DMS153 treated with DMSO at 0.1 percent for 48 hours (cell line): ENCODE measurements at regions not wholly inside any gene's neighbourhood (a gene's known extent, or its start where the extent isn't known, plus 50 kb on each side); places are given as distances from the start of the nearest gene placed in this dataset.
"Not testable (repeated sequence)": the region's sequence is repeated elsewhere in the genome, so short reads cannot be mapped to it uniquely, and the experiment has no call there.

ENCODE experiments used
- DNase-seq: peaks from one replicate; lab custom pipeline; 2025; ENCODE audit not compliant: unreplicated experiment; lab: John Stamatoyannopoulos, UW

GRCh38 chr2:183892315-183892941 is 705.9 kb upstream of the ZNF804A start:
- DNase-seq: no peak

- no peak for DNase-seq
Observed at GRCh38 chr2:183898641-183899040, 699.7 kb upstream of the ZNF804A start.

GRCh38 chr2:183901931-183902330 is 696.4 kb upstream of the ZNF804A start:
- DNase-seq: no peak

GRCh38 chr2:183903026-183903425 is 695.3 kb upstream of the ZNF804A start:
- DNase-seq: no peak

GRCh38 chr2:183916041-183916440 is 682.3 kb upstream of the ZNF804A start:
- DNase-seq: not testable (repeated sequence)

GRCh38 chr2:183919167-183919566 is 679.2 kb upstream of the ZNF804A start:
- DNase-seq: no peak

- no peak for DNase-seq
Observed at GRCh38 chr2:183919926-183920325, 678.4 kb upstream of the ZNF804A start.

GRCh38 chr2:183925281-183925680 is 673.0 kb upstream of the ZNF804A start:
- no peak for DNase-seq

- no peak for DNase-seq
Observed at GRCh38 chr2:183926433-183926832, 671.9 kb upstream of the ZNF804A start.

GRCh38 chr2:183927406-183928325 is 670.7 kb upstream of the ZNF804A start:
- DNase-seq: no peak

- no peak for DNase-seq
Observed at GRCh38 chr2:183935005-183935404, 663.3 kb upstream of the ZNF804A start.

- DNase-seq: no peak
Observed at GRCh38 chr2:183937220-183937619, 661.1 kb upstream of the ZNF804A start.

GRCh38 chr2:183946193-183946592 is 652.1 kb upstream of the ZNF804A start:
- DNase-seq: no peak

- no peak for DNase-seq
Observed at GRCh38 chr2:183948861-183949260, 649.5 kb upstream of the ZNF804A start.

GRCh38 chr2:183950673-183951072 is 647.7 kb upstream of the ZNF804A start:
- DNase-seq: no peak

GRCh38 chr2:183951630-183952029 is 646.7 kb upstream of the ZNF804A start:
- DNase-seq: no peak

GRCh38 chr2:183952741-183953140 is 645.6 kb upstream of the ZNF804A start:
- no peak for DNase-seq

- no peak for DNase-seq
Observed at GRCh38 chr2:183963609-183964008, 634.7 kb upstream of the ZNF804A start.

- DNase-seq: no peak
Observed at GRCh38 chr2:183964565-183964964, 633.8 kb upstream of the ZNF804A start.

- DNase-seq: no peak
Observed at GRCh38 chr2:183967756-183968155, 630.6 kb upstream of the ZNF804A start.

- not testable (repeated sequence) for DNase-seq
Observed at GRCh38 chr2:183975676-183976075, 622.7 kb upstream of the ZNF804A start.

GRCh38 chr2:183984871-183985270 is 613.5 kb upstream of the ZNF804A start:
- no peak for DNase-seq
